ENCODE measurements at regions not wholly inside any gene's neighbourhood (a gene's known extent, or its start where the extent isn't known, plus 50 kb on each side); places are given as distances from the start of the nearest gene placed in this dataset.

DNA sequence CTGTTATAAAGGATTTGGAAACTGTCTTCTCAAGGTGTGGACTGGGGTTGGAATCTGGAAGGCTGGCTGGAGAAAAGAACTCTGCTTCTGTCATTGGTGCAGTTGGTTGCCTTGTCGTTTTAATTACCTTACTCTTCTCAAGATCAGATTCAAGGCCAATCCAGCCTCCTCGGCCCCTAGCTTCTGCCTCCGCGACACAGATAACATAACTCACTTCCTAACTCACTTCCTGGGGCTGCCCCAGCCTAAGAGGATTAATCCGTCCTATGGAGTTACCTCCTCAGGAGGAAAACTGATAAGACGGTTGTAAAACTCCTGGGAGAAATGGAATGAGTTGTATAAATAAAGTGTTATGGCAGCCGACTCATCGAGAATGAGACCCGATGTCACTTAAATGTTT, 389.1 kb upstream of the WWC1 start:
- Histone ChIP-seq H3K4me1 (ENCODE audit: control insufficient read depth in 1 of 2, insufficient read depth in 2 of 2, low read length in 2 of 2) (no peaks in the 10 kb centered on the region), H3K36me3 (replicated peaks in 1 of 2; ENCODE audit: control insufficient read depth in 1 of 2, insufficient read depth in 2 of 2, low read length in 2 of 2) (no peaks in the 10 kb centered on the region), H4K20me1 (ENCODE audit: insufficient read depth, low read length) (no peaks in the 10 kb centered on the region), H3K27me3 (ENCODE audit: control insufficient read depth in 2 of 2, insufficient read depth in 2 of 2, low read length in 2 of 2) (no peaks in the 10 kb centered on the region), H3K79me2 (ENCODE audit: insufficient read depth, low read length) (no peaks in the 10 kb centered on the region), H3K9me3 (replicated peaks in 1 of 2; ENCODE audit: control insufficient read depth in 1 of 2, insufficient read depth in 1 of 2, low read length in 2 of 2) (no peaks in the 10 kb centered on the region), H3K4me2 (replicated peaks; ENCODE audit: extremely low read depth, low read length, poor library complexity, severe bottlenecking) (no peak overlapping the region), H3K9ac (ENCODE audit: insufficient read depth, low read length, poor library complexity, severe bottlenecking) (no peak overlapping the region), H2AFZ (ENCODE audit: insufficient read depth, low read depth, low read length, poor library complexity, severe bottlenecking) (no peak overlapping the region), H3K27ac (ENCODE audit: low read depth in 1 of 2, low read length in 2 of 2) (no peak overlapping the region), H3K4me3 (replicated peaks in 1 of 3; ENCODE audit: low read depth in 2 of 3, low read length in 3 of 3) (no peak overlapping the region)
- Mint-ChIP-seq H3K36me3 (no peaks in the 10 kb centered on the region), H3K27me3 (ENCODE audit: low read depth in 3 of 3) (peaks cover 1 to 5% (median 4%) of the 10 kb centered on the region in 3 donors), H3K27ac (peak overlapping the region in 1 of 7 donors; percentile 52), H3K4me3 (no peak overlapping the region), H3K9me3 (no peaks in the 10 kb centered on the region), H3K4me1 (no peaks in the 10 kb centered on the region)
- DNase-seq, result no peak
- intact Hi-C loops (cut with micrococcal nuclease), result no loop called here
- TF ChIP-seq, protein P1, sequence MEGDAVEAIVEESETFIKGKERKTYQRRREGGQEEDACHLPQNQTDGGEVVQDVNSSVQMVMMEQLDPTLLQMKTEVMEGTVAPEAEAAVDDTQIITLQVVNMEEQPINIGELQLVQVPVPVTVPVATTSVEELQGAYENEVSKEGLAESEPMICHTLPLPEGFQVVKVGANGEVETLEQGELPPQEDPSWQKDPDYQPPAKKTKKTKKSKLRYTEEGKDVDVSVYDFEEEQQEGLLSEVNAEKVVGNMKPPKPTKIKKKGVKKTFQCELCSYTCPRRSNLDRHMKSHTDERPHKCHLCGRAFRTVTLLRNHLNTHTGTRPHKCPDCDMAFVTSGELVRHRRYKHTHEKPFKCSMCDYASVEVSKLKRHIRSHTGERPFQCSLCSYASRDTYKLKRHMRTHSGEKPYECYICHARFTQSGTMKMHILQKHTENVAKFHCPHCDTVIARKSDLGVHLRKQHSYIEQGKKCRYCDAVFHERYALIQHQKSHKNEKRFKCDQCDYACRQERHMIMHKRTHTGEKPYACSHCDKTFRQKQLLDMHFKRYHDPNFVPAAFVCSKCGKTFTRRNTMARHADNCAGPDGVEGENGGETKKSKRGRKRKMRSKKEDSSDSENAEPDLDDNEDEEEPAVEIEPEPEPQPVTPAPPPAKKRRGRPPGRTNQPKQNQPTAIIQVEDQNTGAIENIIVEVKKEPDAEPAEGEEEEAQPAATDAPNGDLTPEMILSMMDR (IDR thresholded peaks at IDR 0.05), result no peak
- 48% methylated on average over 4 of the region's 9 CpGs for WGBS (ENCODE audit: insufficient coverage)

DNA sequence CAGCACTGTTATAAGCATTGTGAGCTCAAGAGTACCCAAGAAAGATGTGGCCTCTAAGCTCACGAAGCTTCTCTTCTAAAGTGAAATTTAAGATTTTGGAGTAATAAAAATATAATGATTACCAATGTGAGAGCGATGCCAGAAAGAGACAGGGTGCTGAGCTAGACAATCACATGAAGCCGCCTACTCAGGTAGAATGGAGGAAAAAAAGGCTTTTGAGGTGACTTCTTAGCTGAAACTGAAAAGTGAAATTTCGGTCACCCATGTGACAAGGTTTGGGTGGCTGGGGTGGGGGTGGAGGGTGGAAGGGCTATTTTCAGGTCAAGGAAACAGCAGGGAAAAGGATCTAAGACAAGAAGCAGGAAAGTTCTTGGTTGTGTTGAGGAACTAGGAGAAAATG, 388.2 kb upstream of the WWC1 start:
- Mint-ChIP-seq H3K4me3 (no peak overlapping the region), H3K27me3 (ENCODE audit: low read depth in 3 of 3) (peaks cover 1 to 5% (median 4%) of the 10 kb centered on the region in 3 donors), H3K36me3 (no peaks in the 10 kb centered on the region), H3K27ac (no peak overlapping the region), H3K9me3 (no peaks in the 10 kb centered on the region), H3K4me1 (no peaks in the 10 kb centered on the region)
- Histone ChIP-seq H3K27me3 (ENCODE audit: control insufficient read depth in 2 of 2, insufficient read depth in 2 of 2, low read length in 2 of 2) (no peaks in the 10 kb centered on the region), H3K36me3 (replicated peaks in 1 of 2; ENCODE audit: control insufficient read depth in 1 of 2, insufficient read depth in 2 of 2, low read length in 2 of 2) (no peaks in the 10 kb centered on the region), H3K4me3 (replicated peaks in 1 of 3; ENCODE audit: low read depth in 2 of 3, low read length in 3 of 3) (no peak overlapping the region), H3K79me2 (ENCODE audit: insufficient read depth, low read length) (no peaks in the 10 kb centered on the region), H3K9me3 (replicated peaks in 1 of 2; ENCODE audit: control insufficient read depth in 1 of 2, insufficient read depth in 1 of 2, low read length in 2 of 2) (no peaks in the 10 kb centered on the region), H4K20me1 (ENCODE audit: insufficient read depth, low read length) (no peaks in the 10 kb centered on the region), H3K9ac (ENCODE audit: insufficient read depth, low read length, poor library complexity, severe bottlenecking) (no peak overlapping the region), H3K27ac (ENCODE audit: low read depth in 1 of 2, low read length in 2 of 2) (no peak overlapping the region), H2AFZ (ENCODE audit: insufficient read depth, low read depth, low read length, poor library complexity, severe bottlenecking) (no peak overlapping the region), H3K4me1 (ENCODE audit: control insufficient read depth in 1 of 2, insufficient read depth in 2 of 2, low read length in 2 of 2) (no peaks in the 10 kb centered on the region), H3K4me2 (replicated peaks; ENCODE audit: extremely low read depth, low read length, poor library complexity, severe bottlenecking) (no peak overlapping the region)
- intact Hi-C loops (cut with micrococcal nuclease), result no loop called here
- 100% methylated on average over 1 of the region's 4 CpGs for WGBS (ENCODE audit: insufficient coverage)
- TF ChIP-seq, protein P1 (IDR thresholded peaks at IDR 0.05), result no peak
- DNase-seq, result no peak

Data from CD14-positive monocyte (primary cell).